Astrocyte of the cerebellum (primary cell): ENCODE measurements at regions not wholly inside any gene's neighbourhood (a gene's known extent, or its start where the extent isn't known, plus 50 kb on each side); places are given as distances from the start of the nearest gene placed in this dataset.

Experiments used
- DNase-seq: peaks from one replicate; pipeline ENCODE4 v3.0.0-alpha.2; 2011; ENCODE audit warnings: low read depth
- H3K4me3 ChIP-seq: 2 replicates; pipeline ENCODE4 v1.5.1; 2011; ENCODE audit warnings: mild to moderate bottlenecking, low read depth, low read length, moderate library complexity
- in situ Hi-C: cut with HindIII; loops from 2 replicates; pipeline ENCODE4 v1.10.0; 2017; ENCODE audit warnings: low sequenced_read_pairs
- TF ChIP-seq, protein P1 (sequence below): IDR thresholded peaks from 2 replicates; pipeline ENCODE4 v1.5.1; 2012; ENCODE audit warnings: low read length, low read depth, moderate library complexity, mild to moderate bottlenecking; ENCODE audit errors: missing control alignments

DNA sequence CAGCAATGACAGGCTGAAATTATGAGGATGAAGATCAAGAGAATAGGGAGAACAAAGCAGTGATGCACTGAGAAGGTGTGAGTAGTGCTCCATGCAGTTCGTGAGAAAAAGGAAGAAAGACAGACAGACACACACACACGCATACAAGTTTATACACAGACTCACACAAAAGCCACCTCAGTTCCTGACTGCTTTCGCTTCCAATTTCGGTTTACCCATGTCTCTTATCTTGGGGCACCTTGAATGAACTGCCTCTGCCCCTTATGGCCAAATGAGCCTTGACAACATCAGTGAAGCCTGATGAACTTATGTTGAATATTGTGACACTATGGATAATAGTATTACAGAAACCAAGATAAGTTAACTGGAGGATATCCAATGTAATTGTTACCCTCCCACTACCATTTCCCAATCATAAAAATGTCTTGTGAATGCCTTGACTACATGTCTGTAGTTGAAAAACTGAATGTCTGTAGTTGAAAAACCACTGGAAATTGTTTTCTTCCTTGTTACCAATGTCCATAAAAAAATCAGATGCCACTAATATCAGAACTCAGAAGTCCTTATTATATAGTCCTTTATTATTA lies 380.4 kb upstream of the DDHD1 start:
- H3K4me3 ChIP-seq, result no peak overlapping the region
- TF ChIP-seq, protein P1, sequence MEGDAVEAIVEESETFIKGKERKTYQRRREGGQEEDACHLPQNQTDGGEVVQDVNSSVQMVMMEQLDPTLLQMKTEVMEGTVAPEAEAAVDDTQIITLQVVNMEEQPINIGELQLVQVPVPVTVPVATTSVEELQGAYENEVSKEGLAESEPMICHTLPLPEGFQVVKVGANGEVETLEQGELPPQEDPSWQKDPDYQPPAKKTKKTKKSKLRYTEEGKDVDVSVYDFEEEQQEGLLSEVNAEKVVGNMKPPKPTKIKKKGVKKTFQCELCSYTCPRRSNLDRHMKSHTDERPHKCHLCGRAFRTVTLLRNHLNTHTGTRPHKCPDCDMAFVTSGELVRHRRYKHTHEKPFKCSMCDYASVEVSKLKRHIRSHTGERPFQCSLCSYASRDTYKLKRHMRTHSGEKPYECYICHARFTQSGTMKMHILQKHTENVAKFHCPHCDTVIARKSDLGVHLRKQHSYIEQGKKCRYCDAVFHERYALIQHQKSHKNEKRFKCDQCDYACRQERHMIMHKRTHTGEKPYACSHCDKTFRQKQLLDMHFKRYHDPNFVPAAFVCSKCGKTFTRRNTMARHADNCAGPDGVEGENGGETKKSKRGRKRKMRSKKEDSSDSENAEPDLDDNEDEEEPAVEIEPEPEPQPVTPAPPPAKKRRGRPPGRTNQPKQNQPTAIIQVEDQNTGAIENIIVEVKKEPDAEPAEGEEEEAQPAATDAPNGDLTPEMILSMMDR, result no peak
- in situ Hi-C loops, result loop anchor here (25.0 kb wide), 1 partner anchor 804 kb away; no protein-coding TSS in a partner anchor
- no peak for DNase-seq

DNA sequence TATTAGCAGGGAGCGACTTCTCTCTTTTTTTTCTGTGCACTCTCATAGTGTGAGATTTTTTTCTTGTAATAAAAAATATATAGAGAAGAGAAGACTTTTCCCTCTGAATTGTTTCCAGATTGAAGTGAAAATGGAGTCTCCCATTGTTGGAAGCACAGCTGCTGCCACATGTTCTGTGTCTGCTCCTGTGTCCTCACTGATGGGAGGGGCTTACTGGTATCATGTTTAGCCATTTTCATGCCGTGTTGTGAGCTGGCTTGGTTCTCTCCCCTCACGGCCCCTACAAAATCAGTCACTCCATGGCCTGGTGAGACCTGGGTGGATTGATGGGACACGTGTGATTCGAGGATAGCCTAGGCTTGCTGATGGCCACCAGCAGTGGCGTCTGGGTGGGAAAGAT lies 379.7 kb upstream of the DDHD1 start:
- TF ChIP-seq, protein P1, result no peak
- DNase-seq, result no peak
- no peak overlapping the region for H3K4me3 ChIP-seq
- in situ Hi-C loops, result loop anchor here (25.0 kb wide), 1 partner anchor 804 kb away; no protein-coding TSS in a partner anchor

- in situ Hi-C loops, result loop anchor here (25.0 kb wide), 1 partner anchor 806 kb away; no protein-coding TSS in a partner anchor
- H3K4me3 ChIP-seq, result no peak overlapping the region
- TF ChIP-seq, protein P1, result no peak
- no peak for DNase-seq
These were observed 378.6 kb upstream of the DDHD1 start for GRCh38 chr14:53531730-53532129.

DNA sequence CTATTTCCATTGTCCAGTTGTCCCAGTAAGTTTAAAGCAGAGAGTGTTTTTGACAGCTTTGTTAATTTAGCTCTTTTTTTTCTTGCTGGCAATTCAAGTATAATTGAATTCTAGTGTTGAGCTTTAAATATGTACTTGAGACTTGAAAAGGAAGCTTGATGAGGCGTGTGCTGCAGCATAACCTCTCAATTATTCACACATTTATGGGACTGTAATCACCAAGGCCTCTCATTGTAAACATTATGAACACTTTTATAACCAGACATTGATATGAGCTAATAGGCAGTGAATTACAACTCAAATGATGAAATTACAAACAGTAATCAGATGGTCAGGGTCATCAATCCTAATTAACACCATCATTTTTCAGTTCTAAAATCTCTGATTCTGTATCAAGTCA lies 378.0 kb upstream of the DDHD1 start:
- no peak for DNase-seq
- TF ChIP-seq, protein P1, result no peak
- in situ Hi-C loops, result loop anchor here (25.0 kb wide), 1 partner anchor 806 kb away; no protein-coding TSS in a partner anchor
- no peak overlapping the region for H3K4me3 ChIP-seq

- H3K4me3 ChIP-seq, result no peak overlapping the region
- no peak for DNase-seq
- TF ChIP-seq, protein P1, result no peak
- in situ Hi-C loops, result loop anchor here (25.0 kb wide), 1 partner anchor 808 kb away; no protein-coding TSS in a partner anchor
These were observed 376.4 kb upstream of the DDHD1 start for GRCh38 chr14:53529519-53529918.

DNA sequence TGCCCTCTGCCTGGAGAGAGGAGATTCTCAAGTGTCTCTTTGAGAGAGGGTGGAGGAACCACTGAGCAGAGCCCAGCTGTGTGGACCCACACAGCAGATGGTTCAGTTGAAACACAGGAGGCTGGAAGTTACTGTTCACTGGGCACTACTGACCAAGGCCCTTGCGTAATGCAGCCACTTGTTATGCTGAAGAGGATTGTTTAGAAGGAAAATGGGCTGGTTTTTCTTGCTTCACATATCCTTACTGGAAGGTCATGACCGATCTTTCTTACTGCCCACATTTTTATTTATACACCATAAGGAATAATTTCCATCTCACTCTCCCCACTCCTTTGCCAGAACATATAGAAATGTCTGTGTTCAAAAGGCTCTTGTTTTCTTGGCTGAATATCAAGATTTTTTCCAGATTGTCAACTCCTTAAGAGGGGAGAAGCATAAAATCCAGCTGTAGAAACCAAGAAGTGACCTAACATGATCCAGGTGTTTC lies 375.1 kb upstream of the DDHD1 start:
- H3K4me3 ChIP-seq, result no peak overlapping the region
- no peak for DNase-seq
- in situ Hi-C loops, result loop anchor here (25.0 kb wide), 1 partner anchor 809 kb away; no protein-coding TSS in a partner anchor
- TF ChIP-seq, protein P1, result no peak
